Coronary artery (tissue), 2 donors: ENCODE measurements at regions not wholly inside any gene's neighbourhood (a gene's known extent, or its start where the extent isn't known, plus 50 kb on each side); places are given as distances from the start of the nearest gene placed in this dataset.

Experiments
- DNase-seq: peaks from one replicate; pipeline ENCODE4 v3.0.0-alpha.2; 2017; ENCODE audit warnings: low spot score
- H3K27ac ChIP-seq, 2 donors: fragments of 200-600 bp; sonication (generic); one replicate each; pipeline ENCODE4 v1.5.1; 2016 to 2019
- H3K4me3 ChIP-seq: fragments of 200-600 bp; sonication (generic); 2 replicates; pipeline ENCODE4 v1.5.1; 2016; ENCODE audit warnings: mild to moderate bottlenecking, moderate library complexity
- CTCF ChIP-seq: fragments of 200-600 bp; sonication (generic); IDR thresholded peaks from one replicate; pipeline ENCODE4 v1.5.1; 2019; ENCODE audit warnings: antibody characterized with exemption

- TF ChIP-seq CTCF, result no peak
- H3K27ac ChIP-seq, result peak overlapping the region in 1 of 2 donors; percentile 51
- H3K4me3 ChIP-seq, result no peak overlapping the region
- no peak for DNase-seq
Measured at GRCh38 chr3:146313031-146313745, 62.3 kb upstream of the PLSCR4 start.

GRCh38 chr3:146308682-146309081 is 57.8 kb upstream of the PLSCR4 start:
- H3K27ac ChIP-seq, result peak overlapping the region; percentile 33 to 54
- DNase-seq, result no peak
- TF ChIP-seq CTCF, result no peak
- H3K4me3 ChIP-seq, result no peak overlapping the region

GRCh38 chr3:146308222-146308621 is 57.3 kb upstream of the PLSCR4 start:
- peak overlapping the region in 1 of 2 donors; percentile 54 for H3K27ac ChIP-seq
- no peak for DNase-seq
- no peak for TF ChIP-seq CTCF
- no peak overlapping the region for H3K4me3 ChIP-seq

- Histone ChIP-seq H3K4me3 (no peak overlapping the region), H3K27ac (no peak overlapping the region)
- no peak for DNase-seq
- no peak for TF ChIP-seq CTCF
Measured at GRCh38 chr3:146307456-146307725, 56.5 kb upstream of the PLSCR4 start.

- TF ChIP-seq CTCF, result no peak
- no peak overlapping the region for H3K4me3 ChIP-seq
- no peak for DNase-seq
- H3K27ac ChIP-seq, result peak overlapping the region in 1 of 2 donors; percentile 9
Measured at GRCh38 chr3:146306656-146307455, 56.0 kb upstream of the PLSCR4 start.

GRCh38 chr3:146305808-146306423 is 55.0 kb upstream of the PLSCR4 start:
- no peak overlapping the region for H3K4me3 ChIP-seq
- TF ChIP-seq CTCF, result no peak
- DNase-seq, result no peak
- peak overlapping the region in 1 of 2 donors; percentile 9 for H3K27ac ChIP-seq
